Astrocyte of the hippocampus (primary cell): ENCODE measurements at regions not wholly inside any gene's neighbourhood (a gene's known extent, or its start where the extent isn't known, plus 50 kb on each side); places are given as distances from the start of the nearest gene placed in this dataset.
"Not testable (repeated sequence)": the region's sequence is repeated elsewhere in the genome, so short reads cannot be mapped to it uniquely, and the experiment has no call there.

Experiments used
- DNase-seq: peaks from one replicate; pipeline ENCODE4 v3.0.0; 2011; ENCODE audit warnings: low read depth, low spot score

GRCh38 chr1:206359377-206359776 lies 110.9 kb upstream of the IKBKE start:
- not testable (repeated sequence) for DNase-seq

DNA sequence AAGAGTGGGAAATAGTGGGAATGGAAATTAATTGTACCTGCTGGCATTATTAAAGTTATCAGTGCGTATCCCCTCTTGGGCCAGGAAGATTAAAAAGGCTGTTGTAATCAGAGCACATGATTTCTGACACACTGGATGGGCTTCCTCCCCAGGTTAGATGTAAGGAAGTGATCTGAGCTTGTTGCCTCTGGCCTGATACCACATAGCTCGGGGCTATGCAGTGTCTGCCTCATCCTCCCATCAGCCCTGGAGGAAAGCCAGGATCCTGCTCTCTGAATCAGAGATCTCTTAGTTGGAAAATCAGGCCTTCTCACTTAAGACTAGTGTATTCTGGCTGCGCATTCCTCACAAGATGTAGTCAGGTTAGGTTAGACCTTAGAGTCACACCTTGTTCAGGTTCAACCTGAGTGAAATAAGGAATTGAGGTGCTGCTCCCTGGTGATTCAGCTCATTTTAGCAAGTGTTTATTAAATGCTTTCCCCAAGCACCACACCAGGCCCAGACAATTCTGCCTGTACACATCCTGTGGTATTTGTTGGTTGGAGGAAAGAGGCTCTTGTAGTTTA lies 108.2 kb upstream of the IKBKE start:
- DNase-seq, result not testable (repeated sequence)

DNA sequence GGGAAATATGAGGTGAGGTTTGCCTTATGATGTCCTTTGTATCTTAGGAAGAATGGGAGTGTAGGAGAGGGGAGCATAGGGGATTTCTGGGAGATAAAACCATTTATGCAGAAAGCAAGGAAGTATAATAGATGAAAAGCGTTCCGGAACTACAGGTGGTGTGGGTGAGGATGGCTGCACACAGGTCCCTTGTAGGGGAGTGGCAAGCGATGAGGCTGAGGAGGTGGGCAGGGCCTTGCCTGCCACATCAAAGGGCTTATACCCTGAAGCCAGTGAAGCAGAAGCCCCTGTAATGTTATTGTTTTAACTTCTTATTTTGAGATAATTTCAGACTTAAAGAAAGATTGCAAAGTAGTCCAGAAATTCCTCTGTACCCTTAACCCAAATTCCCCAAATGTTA lies 107.3 kb upstream of the IKBKE start:
- not testable (repeated sequence) for DNase-seq

DNA sequence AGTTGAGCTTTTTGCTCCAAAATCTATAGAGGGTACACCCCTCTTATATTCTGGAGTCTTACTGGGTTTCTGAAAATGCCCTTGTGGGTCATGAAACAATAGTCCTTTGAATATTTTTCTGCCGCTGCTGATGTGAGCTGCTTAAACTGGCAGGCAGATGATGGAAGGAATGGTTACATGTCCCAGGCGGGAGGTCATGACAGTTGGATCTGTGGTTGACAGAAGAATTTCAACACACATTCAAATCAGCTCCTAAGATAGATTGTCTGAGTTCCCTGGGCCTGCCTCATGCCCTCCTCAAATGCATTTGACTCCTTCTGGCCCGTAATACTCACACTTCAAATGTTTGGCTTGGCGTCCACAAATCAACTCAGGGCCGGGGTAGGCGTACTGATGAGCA lies 105.0 kb upstream of the IKBKE start:
- DNase-seq, result peak; percentile 1

DNA sequence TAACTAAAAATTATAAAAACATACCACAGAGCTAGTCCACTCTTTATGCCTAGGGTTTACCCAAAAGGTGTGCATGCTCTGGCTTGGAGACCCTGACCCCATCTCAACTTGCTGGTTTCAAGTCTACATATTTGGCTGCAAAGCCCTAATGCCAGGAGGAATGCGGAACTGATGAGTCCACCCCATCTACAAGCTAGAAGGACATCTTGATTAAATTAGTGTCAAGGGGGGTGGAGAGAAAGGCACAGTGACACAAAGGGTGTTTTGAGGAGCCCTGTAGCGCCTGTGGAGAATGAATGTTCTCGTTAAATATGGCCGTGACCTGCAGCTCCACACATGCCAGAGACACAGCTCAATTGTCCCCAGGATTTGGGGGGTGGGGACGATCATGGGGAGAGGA lies 104.1 kb upstream of the IKBKE start:
- DNase-seq, result not testable (repeated sequence)

- DNase-seq, result not testable (repeated sequence)
Observed at GRCh38 chr1:206366772-206367171, 103.5 kb upstream of the IKBKE start.

- DNase-seq, result not testable (repeated sequence)
Observed at GRCh38 chr1:206367955-206368622, 102.2 kb upstream of the IKBKE start.

DNA sequence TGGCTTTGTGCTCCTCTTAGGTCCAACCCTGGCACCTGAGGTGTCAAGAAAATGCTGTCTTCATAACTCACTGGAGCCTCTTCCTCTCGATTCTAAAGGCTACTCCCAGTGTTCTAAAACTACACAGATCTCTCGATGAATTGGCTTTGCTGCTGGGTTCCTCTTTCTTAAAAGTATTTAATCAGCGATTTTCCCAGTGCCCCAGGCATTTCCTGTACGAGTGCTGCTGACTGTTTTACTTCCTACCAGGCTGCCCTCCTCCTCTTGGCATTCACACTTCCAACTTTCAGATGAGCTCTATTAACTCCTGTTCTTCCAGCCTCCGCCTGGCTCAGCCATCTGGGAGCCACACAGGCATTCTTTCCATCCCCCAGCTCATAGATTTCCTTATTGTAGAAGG lies 95.6 kb upstream of the IKBKE start:
- DNase-seq, result not testable (repeated sequence)

GRCh38 chr1:206375552-206375951 lies 94.7 kb upstream of the IKBKE start:
- DNase-seq, result peak; percentile 1

DNA sequence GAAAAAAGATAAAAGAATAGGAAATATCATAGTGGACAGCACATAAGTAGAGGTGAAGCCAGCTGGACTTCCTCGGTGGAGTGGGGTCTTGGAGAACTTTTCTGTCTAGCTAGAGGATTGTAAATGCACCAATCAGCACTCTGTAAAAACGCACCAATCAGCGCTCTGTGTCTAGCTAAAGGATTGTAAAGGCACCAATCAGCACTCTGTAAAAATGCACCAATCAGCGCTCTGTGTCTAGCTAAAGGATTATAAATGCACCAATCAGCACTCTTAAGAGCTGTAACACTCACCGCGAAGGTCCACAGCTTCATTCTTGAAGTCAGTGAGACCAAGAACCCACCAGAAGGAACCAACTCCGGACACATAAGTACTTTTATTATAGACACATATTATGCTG lies 91.8 kb upstream of the IKBKE start:
- DNase-seq, result not testable (repeated sequence)

DNA sequence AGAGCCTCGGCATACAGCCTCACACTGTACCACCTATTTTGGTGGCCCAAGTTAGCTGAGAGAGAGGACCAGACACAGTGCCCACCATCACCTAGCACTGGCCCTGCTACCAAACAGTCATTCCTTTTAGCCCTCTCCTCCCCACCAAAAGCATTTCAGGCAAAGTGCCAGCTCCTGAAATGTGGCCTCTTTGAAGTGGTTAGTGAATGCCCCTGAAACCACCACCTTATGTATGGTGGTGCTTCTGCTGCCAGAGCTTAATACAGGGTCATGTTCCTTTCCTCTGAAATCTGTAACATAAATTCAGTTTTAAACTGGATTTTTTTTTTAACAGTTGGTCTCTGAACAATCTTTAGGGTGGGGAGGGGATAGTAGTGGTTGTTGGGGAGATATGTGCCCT lies 91.0 kb upstream of the IKBKE start:
- DNase-seq, result not testable (repeated sequence)

DNA sequence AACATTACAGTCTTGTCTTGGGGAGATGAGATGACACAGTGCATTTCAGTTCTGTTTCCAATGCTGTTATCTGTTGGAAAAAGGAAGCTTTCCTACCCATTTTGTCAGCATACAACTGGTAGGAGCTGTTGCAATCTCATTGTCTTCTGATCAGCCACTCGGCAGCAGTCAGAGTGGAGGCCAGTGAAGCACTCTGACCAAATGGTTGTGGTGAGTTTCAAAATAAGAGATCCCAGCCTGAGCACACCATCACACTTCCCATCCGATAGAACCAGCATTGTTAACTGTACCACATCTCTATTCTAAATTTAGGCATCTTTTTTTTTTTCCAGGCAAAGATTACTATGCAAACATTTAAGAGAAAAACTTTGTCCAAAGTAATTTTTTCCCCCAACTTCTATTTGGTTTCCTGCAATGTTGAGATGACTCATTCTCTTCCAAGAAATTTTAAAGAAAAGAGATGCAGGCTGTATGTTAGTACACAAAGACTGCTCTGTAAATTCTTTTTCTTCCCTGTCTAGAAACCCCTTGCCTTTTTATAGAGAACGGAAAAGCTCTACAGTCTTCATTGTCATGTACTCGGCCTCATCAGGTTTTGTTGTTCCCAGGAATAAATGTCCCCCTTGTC lies 90.0 kb upstream of the IKBKE start:
- peak; percentile 21 for DNase-seq

DNA sequence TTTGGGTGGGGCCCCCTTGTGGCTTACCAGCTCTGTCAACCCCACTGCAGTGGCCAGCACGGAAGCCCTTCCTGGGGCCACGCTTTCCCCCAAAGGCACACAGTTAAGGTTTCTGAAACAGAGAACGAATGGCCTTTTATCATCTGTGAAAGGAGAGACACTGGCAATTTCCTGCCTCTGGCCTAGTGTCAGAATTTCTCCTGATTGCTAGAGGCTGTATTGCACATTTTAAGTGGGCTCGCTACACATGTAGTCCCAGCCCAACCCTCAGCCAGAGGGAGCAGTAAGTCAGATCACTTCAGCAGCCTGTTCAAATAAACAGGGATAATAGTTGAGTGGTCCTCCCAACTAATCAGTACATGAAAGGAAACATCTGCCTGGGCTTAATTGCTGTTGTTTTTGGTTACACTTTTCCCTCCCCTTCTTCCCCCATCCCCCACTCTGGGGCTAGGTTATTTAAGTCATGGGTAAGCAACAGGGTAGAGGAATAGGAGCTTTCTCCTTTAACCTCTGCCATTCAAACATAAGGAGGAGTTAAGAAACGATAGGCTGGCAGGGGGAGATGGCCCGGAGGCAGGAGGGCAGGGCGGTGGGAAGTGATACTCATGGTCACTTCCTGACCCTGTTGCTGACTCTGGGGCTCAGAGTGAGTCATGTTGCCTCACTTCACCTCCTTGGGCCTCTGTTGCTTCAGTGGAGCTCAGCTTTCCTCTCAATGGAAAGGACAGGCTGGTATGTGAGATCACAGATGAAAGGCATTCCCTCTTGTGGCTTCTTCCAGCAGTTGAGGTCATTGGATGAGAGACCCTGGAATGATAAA lies 89.3 kb upstream of the IKBKE start:
- peak; percentile 15 for DNase-seq

- DNase-seq, result peak; percentile 80
Observed at GRCh38 chr1:206384029-206384807, 86.1 kb upstream of the IKBKE start.

- not testable (repeated sequence) for DNase-seq
Observed at GRCh38 chr1:206384891-206385290, 85.4 kb upstream of the IKBKE start.

GRCh38 chr1:206387631-206388030 lies 82.6 kb upstream of the IKBKE start:
- not testable (repeated sequence) for DNase-seq

DNA sequence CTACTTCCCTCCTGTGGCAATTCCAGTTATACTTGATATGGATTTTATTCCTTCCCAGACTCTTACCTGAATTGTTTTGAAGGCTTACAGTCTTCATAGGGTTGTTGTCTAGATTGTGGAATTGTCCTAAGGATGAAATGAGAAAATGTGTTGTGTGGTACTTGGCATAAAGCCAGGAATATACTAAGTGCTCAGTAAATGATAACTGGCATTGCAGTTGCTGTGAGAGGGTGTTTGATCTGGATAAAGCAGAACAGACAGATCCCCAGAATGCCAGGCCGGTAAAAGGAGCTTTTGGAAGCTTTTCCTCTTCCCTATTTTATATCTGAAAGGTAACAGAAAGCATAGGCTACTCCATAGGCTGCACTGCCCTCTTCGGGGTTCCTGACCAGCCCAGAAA lies 78.4 kb upstream of the IKBKE start:
- not testable (repeated sequence) for DNase-seq

DNA sequence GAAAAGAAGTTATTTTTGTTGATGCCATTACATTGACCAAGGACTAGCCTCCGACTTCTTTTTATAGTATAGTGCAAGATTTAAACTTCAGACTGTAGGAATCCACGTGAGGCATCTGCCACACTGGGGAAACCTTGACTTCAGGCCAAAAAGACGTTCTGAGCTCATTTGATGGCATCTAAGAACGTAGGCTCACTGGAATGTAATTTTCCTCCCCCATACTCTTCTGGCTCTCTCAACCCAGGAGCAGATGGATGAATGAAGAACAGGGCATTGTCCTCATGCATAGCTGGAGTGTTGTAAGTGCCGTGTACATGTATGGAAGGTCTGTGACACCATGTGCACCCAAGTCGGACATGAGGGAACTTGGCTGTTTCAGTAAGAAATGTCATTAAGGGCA lies 72.8 kb upstream of the IKBKE start:
- DNase-seq, result not testable (repeated sequence)

GRCh38 chr1:206398261-206398660 lies 72.0 kb upstream of the IKBKE start:
- not testable (repeated sequence) for DNase-seq

GRCh38 chr1:206403612-206404307 lies 66.5 kb upstream of the IKBKE start:
- DNase-seq, result not testable (repeated sequence)
